ENCODE measurements at regions not wholly inside any gene's neighbourhood (a gene's known extent, or its start where the extent isn't known, plus 50 kb on each side); places are given as distances from the start of the nearest gene placed in this dataset.

DNA sequence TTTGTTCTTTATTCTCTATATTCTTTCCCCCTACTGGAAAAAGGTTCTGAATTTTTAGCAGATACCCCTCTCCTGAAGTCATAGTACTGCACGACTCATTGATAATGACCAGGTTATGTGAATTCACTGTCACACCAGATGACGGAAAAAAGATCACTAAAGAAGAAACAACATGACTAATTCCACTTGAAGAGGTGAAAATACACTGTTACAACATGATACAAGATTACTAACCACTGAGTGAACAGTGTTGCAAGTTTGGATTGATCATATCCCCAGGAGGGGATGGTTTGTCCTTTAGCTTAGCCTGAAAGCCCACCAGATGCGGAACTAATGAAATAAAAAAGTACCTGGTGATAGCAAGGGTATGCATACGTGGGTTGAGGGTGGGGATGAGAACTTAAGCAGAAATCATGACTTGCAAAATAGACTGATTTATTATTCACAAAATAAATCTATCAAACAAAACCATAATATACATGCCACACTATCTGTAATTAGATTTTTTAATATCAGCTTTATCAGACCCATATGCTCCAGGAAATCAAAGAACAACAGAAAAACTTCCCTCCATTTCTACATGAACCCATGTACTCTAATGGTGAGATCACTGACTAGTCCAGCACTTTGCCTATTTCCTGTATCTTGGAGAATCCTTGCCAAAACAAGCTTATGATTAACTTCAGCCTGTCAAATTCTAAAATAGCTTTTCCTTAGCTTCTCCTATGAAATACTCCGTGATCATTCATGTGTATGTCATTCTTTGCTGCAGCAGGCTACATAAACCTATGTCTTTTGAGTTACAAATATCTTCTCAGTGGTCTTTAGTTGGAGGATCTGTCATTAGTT lies 257.4 kb upstream of the AGA start:
- Histone ChIP-seq H3K79me2 (ENCODE audit: insufficient read depth, low read length) (no peaks in the 10 kb centered on the region), H3K9me3 (ENCODE audit: control insufficient read depth in 1 of 2, insufficient read depth in 1 of 2, low read depth in 1 of 2, low read length in 2 of 2) (no peaks in the 10 kb centered on the region), H3K4me3 (replicated peaks in 1 of 2; ENCODE audit: low read depth in 1 of 2, low read length in 2 of 2) (no peak overlapping the region), H3K9me2 (ENCODE audit: insufficient read depth) (no peaks in the 10 kb centered on the region), H3K4me1 (ENCODE audit: control insufficient read depth in 1 of 2, insufficient read depth in 2 of 2, low read length in 2 of 2) (no peaks in the 10 kb centered on the region; a peak in 1 of 4 replicates), H3K27me3 (ENCODE audit: insufficient read depth, low read length) (no peaks in the 10 kb centered on the region), H3K27ac (ENCODE audit: low read depth, low read length) (no peak overlapping the region), H3K4me2 (ENCODE audit: low read length) (no peak overlapping the region), H2AFZ (ENCODE audit: low read depth, low read length, poor library complexity, severe bottlenecking) (no peak overlapping the region), H3K9ac (ENCODE audit: low read length) (no peak overlapping the region), H3K36me3 (ENCODE audit: control insufficient read depth in 1 of 2, insufficient read depth in 2 of 2, low read length in 2 of 2) (no peaks in the 10 kb centered on the region), H4K20me1 (ENCODE audit: insufficient read depth) (no peaks in the 10 kb centered on the region)
- no peak for ATAC-seq
- intact Hi-C loops (cut with micrococcal nuclease): no loop called here
- TF ChIP-seq FOSL1 (IDR thresholded peaks at IDR 0.05; ENCODE audit: low read depth) (no peak), EZH2phosphoT487 (IDR thresholded peaks at IDR 0.05; ENCODE audit: borderline replicate concordance) (no peak), ZFX (IDR thresholded peaks at IDR 0.05) (no peak), ELF1 (IDR thresholded peaks at IDR 0.05; ENCODE audit: borderline replicate concordance, low read depth) (no peak), SP1 (IDR thresholded peaks at IDR 0.05; ENCODE audit: low read depth) (no peak), EZH2 (IDR thresholded peaks at IDR 0.05) (no peak), EGR1 (IDR thresholded peaks at IDR 0.05; ENCODE audit: low read depth) (no peak), POLR2A (IDR thresholded peaks at IDR 0.05; ENCODE audit: borderline replicate concordance, extremely low read depth, insufficient read depth, insufficient read length) (no peak), POLR2AphosphoS5 (IDR thresholded peaks at IDR 0.05; ENCODE audit: low read depth, low read length) (no peak), YY1 (IDR thresholded peaks at IDR 0.05; ENCODE audit: extremely low read depth, insufficient replicate concordance, low read depth, low read length) (no peak), JUND (IDR thresholded peaks at IDR 0.05) (no peak), ZNF274 (IDR thresholded peaks at IDR 0.05; ENCODE audit: low read depth, low read length) (no peak), CEBPB (IDR thresholded peaks at IDR 0.05; ENCODE audit: low read depth) (no peak)
- TF ChIP-seq, protein P1, sequence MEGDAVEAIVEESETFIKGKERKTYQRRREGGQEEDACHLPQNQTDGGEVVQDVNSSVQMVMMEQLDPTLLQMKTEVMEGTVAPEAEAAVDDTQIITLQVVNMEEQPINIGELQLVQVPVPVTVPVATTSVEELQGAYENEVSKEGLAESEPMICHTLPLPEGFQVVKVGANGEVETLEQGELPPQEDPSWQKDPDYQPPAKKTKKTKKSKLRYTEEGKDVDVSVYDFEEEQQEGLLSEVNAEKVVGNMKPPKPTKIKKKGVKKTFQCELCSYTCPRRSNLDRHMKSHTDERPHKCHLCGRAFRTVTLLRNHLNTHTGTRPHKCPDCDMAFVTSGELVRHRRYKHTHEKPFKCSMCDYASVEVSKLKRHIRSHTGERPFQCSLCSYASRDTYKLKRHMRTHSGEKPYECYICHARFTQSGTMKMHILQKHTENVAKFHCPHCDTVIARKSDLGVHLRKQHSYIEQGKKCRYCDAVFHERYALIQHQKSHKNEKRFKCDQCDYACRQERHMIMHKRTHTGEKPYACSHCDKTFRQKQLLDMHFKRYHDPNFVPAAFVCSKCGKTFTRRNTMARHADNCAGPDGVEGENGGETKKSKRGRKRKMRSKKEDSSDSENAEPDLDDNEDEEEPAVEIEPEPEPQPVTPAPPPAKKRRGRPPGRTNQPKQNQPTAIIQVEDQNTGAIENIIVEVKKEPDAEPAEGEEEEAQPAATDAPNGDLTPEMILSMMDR (IDR thresholded peaks at IDR 0.05 in 2 of 3, conservative IDR thresholded peaks at IDR 0.05 in 1 of 3; ENCODE audit: borderline replicate concordance in 1 of 3, insufficient read depth in 1 of 3, low read depth in 2 of 3, low read length in 2 of 3): no peak
- TF ChIP-seq, protein P2, sequence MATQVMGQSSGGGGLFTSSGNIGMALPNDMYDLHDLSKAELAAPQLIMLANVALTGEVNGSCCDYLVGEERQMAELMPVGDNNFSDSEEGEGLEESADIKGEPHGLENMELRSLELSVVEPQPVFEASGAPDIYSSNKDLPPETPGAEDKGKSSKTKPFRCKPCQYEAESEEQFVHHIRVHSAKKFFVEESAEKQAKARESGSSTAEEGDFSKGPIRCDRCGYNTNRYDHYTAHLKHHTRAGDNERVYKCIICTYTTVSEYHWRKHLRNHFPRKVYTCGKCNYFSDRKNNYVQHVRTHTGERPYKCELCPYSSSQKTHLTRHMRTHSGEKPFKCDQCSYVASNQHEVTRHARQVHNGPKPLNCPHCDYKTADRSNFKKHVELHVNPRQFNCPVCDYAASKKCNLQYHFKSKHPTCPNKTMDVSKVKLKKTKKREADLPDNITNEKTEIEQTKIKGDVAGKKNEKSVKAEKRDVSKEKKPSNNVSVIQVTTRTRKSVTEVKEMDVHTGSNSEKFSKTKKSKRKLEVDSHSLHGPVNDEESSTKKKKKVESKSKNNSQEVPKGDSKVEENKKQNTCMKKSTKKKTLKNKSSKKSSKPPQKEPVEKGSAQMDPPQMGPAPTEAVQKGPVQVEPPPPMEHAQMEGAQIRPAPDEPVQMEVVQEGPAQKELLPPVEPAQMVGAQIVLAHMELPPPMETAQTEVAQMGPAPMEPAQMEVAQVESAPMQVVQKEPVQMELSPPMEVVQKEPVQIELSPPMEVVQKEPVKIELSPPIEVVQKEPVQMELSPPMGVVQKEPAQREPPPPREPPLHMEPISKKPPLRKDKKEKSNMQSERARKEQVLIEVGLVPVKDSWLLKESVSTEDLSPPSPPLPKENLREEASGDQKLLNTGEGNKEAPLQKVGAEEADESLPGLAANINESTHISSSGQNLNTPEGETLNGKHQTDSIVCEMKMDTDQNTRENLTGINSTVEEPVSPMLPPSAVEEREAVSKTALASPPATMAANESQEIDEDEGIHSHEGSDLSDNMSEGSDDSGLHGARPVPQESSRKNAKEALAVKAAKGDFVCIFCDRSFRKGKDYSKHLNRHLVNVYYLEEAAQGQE (IDR thresholded peaks at IDR 0.05; ENCODE audit: low read depth): no peak
- TF ChIP-seq, protein P3, sequence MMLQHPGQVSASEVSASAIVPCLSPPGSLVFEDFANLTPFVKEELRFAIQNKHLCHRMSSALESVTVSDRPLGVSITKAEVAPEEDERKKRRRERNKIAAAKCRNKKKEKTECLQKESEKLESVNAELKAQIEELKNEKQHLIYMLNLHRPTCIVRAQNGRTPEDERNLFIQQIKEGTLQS (IDR thresholded peaks at IDR 0.05): no peak
- TF ChIP-seq, protein P4, sequence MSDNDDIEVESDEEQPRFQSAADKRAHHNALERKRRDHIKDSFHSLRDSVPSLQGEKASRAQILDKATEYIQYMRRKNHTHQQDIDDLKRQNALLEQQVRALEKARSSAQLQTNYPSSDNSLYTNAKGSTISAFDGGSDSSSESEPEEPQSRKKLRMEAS (IDR thresholded peaks at IDR 0.05): no peak
- POLR2A ChIA-PET: interaction anchor here (1.5 kb wide), 1 partner anchor 29 kb away, joined by 4 read pairs; no protein-coding TSS in a partner anchor
- RAD21 ChIA-PET (ENCODE audit: low non-redundant PET in 1 of 2, low total read pairs in 2 of 2, uncharacterized antibody in 2 of 2, unreplicated experiment in 2 of 2): no interaction called here
- DNase-seq (ENCODE audit: low read depth, low spot score): no peak
- no TSS peak for BruUV-seq (replicated peaks)
- CTCF ChIA-PET: no interaction called here

Measured in HCT116 (cell line).